ENCODE measurements at regions not wholly inside any gene's neighbourhood (a gene's known extent, or its start where the extent isn't known, plus 50 kb on each side); places are given as distances from the start of the nearest gene placed in this dataset.
"Not testable (repeated sequence)": the region's sequence is repeated elsewhere in the genome, so short reads cannot be mapped to it uniquely, and the experiment has no call there.

DNA sequence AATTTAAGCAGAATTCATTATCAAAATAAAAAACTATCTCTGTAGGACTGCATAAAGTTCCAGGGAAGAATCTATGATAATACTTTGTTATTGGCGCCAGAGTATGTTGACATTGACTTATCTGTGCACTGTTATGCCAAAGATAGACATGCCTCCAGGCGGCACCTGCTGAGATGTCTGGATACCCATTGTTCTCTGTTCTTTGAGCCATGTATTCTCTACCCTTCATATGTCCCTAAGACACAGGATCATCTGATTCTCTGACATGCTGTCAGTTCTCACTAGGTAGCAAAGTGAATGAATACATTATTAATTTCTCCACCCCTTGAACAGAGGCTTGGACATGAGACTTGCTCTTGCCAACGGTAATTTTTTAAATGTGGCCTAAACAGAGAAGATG lies 517.8 kb upstream of the SLITRK5 start:
- no peak overlapping the region for H3K27ac ChIP-seq
- no peak for TF ChIP-seq ZFX (IDR thresholded peaks at IDR 0.05)
- TF ChIP-seq, protein P1, sequence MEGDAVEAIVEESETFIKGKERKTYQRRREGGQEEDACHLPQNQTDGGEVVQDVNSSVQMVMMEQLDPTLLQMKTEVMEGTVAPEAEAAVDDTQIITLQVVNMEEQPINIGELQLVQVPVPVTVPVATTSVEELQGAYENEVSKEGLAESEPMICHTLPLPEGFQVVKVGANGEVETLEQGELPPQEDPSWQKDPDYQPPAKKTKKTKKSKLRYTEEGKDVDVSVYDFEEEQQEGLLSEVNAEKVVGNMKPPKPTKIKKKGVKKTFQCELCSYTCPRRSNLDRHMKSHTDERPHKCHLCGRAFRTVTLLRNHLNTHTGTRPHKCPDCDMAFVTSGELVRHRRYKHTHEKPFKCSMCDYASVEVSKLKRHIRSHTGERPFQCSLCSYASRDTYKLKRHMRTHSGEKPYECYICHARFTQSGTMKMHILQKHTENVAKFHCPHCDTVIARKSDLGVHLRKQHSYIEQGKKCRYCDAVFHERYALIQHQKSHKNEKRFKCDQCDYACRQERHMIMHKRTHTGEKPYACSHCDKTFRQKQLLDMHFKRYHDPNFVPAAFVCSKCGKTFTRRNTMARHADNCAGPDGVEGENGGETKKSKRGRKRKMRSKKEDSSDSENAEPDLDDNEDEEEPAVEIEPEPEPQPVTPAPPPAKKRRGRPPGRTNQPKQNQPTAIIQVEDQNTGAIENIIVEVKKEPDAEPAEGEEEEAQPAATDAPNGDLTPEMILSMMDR (conservative IDR thresholded peaks at IDR 0.05), result no peak

DNA sequence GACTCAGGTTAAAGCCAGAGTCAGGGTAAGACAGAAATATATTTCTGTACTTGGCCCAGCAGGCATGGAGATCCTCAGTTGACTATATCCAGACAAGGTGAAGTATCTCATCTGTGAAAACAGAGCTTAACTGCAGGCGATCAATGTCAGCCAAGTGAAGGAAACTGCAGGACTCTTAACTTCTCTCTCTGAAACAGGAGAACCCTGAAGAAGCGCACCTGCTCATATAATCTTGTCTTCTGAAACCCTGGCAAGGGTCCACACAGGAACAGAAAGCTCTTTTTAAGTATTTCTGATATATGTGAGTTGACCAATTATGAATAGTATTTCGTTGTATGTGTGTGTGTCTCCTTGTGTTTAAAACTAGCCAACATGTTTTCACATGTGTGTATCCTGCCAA lies 504.8 kb upstream of the SLITRK5 start:
- TF ChIP-seq, protein P1 (conservative IDR thresholded peaks at IDR 0.05), result no peak
- TF ChIP-seq ZFX (IDR thresholded peaks at IDR 0.05), result no peak
- H3K27ac ChIP-seq, result no peak overlapping the region

GRCh38 chr13:87168390-87168789 lies 502.8 kb upstream of the SLITRK5 start:
- no peak for TF ChIP-seq ZFX (IDR thresholded peaks at IDR 0.05)
- TF ChIP-seq, protein P1 (conservative IDR thresholded peaks at IDR 0.05), result no peak
- no peak overlapping the region for H3K27ac ChIP-seq

GRCh38 chr13:87169337-87169736 lies 501.8 kb upstream of the SLITRK5 start:
- H3K27ac ChIP-seq, result no peak overlapping the region
- TF ChIP-seq ZFX (IDR thresholded peaks at IDR 0.05), result no peak
- TF ChIP-seq, protein P1 (conservative IDR thresholded peaks at IDR 0.05), result no peak

DNA sequence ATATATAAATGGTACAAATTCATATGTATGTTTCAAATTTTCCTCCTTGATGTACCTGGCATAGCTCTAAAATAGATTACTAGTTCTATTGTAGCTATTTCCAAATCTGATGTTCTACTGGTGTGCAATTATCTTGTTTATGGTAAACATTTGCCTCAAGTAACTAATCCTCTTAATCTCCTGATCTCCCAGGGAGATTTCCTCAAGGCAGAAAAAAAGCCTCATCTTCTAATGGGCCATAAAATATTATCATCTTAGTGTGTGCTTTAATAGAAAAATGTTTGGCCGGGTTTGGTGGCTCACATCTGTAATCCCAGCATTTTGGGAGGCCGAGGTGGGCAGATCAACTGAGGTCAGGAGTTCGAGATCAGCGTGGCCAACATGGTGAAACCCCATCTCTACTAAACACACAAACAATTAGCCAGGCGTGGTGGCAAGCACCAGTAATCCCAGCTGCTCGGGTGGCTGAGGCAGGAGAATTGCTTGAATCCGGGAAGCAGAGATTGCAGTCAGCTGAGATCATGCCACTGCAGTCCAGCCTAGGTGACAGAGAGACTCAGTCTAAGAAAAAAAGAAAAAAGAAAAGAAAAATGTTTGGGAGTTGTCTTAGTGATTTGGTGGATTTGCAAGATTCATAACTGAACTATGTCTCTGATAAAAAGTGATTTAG lies 498.9 kb upstream of the SLITRK5 start:
- TF ChIP-seq, protein P1 (conservative IDR thresholded peaks at IDR 0.05), result no peak
- TF ChIP-seq ZFX (IDR thresholded peaks at IDR 0.05), result no peak
- H3K27ac ChIP-seq, result no peak overlapping the region

- H3K27ac ChIP-seq, result not testable (repeated sequence)
Measured at GRCh38 chr13:87185138-87185537, 486.0 kb upstream of the SLITRK5 start.

DNA sequence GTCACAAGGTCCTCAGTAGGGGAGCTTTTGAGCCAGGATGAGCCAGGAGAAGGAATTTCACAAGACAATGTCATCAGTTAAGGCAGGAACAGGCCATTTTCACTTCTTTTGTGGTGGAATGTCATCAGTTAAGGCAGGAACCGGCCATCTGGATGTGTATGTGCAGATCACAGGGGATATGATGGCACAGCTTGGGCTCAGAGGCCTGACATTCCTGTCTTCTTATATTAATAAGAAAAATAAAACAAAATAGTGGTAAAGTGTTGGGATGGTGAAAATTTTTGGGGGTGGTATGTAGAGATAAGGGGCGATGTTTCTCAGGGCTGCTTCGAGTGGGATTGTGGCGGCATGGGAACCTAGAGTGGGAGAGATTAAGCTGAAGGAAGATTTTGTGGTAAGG lies 484.5 kb upstream of the SLITRK5 start:
- H3K27ac ChIP-seq, result not testable (repeated sequence)

- H3K27ac ChIP-seq, result not testable (repeated sequence)
Measured at GRCh38 chr13:87191485-87191884, 479.7 kb upstream of the SLITRK5 start.

- TF ChIP-seq, protein P1 (conservative IDR thresholded peaks at IDR 0.05), result no peak
- no peak for TF ChIP-seq ZFX (IDR thresholded peaks at IDR 0.05)
- no peak overlapping the region for H3K27ac ChIP-seq
Measured at GRCh38 chr13:87198371-87198770, 472.8 kb upstream of the SLITRK5 start.
